ENCODE measurements at regions not wholly inside any gene's neighbourhood (a gene's known extent, or its start where the extent isn't known, plus 50 kb on each side); places are given as distances from the start of the nearest gene placed in this dataset.
"Not testable (repeated sequence)": the region's sequence is repeated elsewhere in the genome, so short reads cannot be mapped to it uniquely, and the experiment has no call there.

- no peak overlapping the region for H3K4me3 ChIP-seq (ENCODE audit: low read length)
- CTCF ChIA-PET = no interaction called here
- POLR2A ChIA-PET = no interaction called here
- Mint-ChIP-seq H3K4me1 (ENCODE audit: low read depth) (no peaks in the 10 kb centered on the region), H3K36me3 (ENCODE audit: low read depth) (no peaks in the 10 kb centered on the region), H3K27me3 (no peaks in the 10 kb centered on the region), H3K27ac (no peak overlapping the region), H3K4me3 (no peak overlapping the region), H3K9me3 (no peaks in the 10 kb centered on the region)
- ATAC-seq (ENCODE audit: poor library complexity) (no peak), DNase-seq (no peak)
- H3K4me1 ChIP-seq (ENCODE audit: insufficient read depth, low read length) = no peaks in the 10 kb centered on the region
- intact Hi-C loops (cut with DNase I, micrococcal nuclease) = no loop called here
- peaks cover 0 to 8% of the 10 kb centered on the region in 2 experiments for H3K9me3 ChIP-seq (ENCODE audit: control insufficient read depth in 1 of 2, insufficient read depth in 1 of 2, low read length in 2 of 2)
- no peaks in the 10 kb centered on the region for H3K36me3 ChIP-seq (ENCODE audit: insufficient read depth, low read length)
- no peak overlapping the region for H3K27ac ChIP-seq (ENCODE audit: low read depth in 1 of 2, low read length in 2 of 2)
- no peaks in the 10 kb centered on the region for H3K27me3 ChIP-seq (ENCODE audit: control insufficient read depth in 1 of 2, insufficient read depth in 2 of 2, low read length in 2 of 2)
- TF ChIP-seq CTCF (IDR thresholded peaks at IDR 0.05) = no peak
Measured at GRCh38 chrX:487836-488235, 101.1 kb upstream of the PPP2R3B start.

- no peak for DNase-seq
- Mint-ChIP-seq H3K4me3 (no peak overlapping the region), H3K36me3 (ENCODE audit: low read depth) (no peaks in the 10 kb centered on the region), H3K4me1 (ENCODE audit: low read depth) (no peaks in the 10 kb centered on the region), H3K9me3 (no peaks in the 10 kb centered on the region), H3K27ac (no peak overlapping the region), H3K27me3 (no peaks in the 10 kb centered on the region)
- Histone ChIP-seq H3K36me3 (ENCODE audit: insufficient read depth, low read length) (no peaks in the 10 kb centered on the region), H3K9me3 (ENCODE audit: control insufficient read depth in 1 of 2, insufficient read depth in 1 of 2, low read length in 2 of 2) (peaks cover 0 to 11% of the 10 kb centered on the region in 2 experiments), H3K4me3 (ENCODE audit: low read length) (no peak overlapping the region), H3K27me3 (ENCODE audit: control insufficient read depth in 1 of 2, insufficient read depth in 2 of 2, low read length in 2 of 2) (no peaks in the 10 kb centered on the region), H3K27ac (ENCODE audit: low read depth in 1 of 2, low read length in 2 of 2) (no peak overlapping the region), H3K4me1 (ENCODE audit: insufficient read depth, low read length) (no peaks in the 10 kb centered on the region)
- no peak for ATAC-seq (ENCODE audit: poor library complexity)
- ChIA-PET POLR2A (no interaction called here), CTCF (no interaction called here)
- TF ChIP-seq CTCF (IDR thresholded peaks at IDR 0.05) = no peak
- intact Hi-C loops (cut with DNase I, micrococcal nuclease) = no loop called here
Measured at GRCh38 chrX:489820-490219, 103.1 kb upstream of the PPP2R3B start.

GRCh38 chrX:497186-498014, 110.7 kb upstream of the PPP2R3B start:
- Mint-ChIP-seq H3K27me3 (peaks cover 31% of the 10 kb centered on the region), H3K9me3 (peaks cover 4% of the 10 kb centered on the region), H3K27ac (no peak overlapping the region), H3K4me3 (no peak overlapping the region), H3K36me3 (ENCODE audit: low read depth) (no peaks in the 10 kb centered on the region), H3K4me1 (ENCODE audit: low read depth) (no peaks in the 10 kb centered on the region)
- no peak for DNase-seq
- ChIA-PET POLR2A (no interaction called here), CTCF (no interaction called here)
- intact Hi-C loops (cut with DNase I, micrococcal nuclease) = no loop called here
- Histone ChIP-seq H3K36me3 (ENCODE audit: insufficient read depth, low read length) (no peaks in the 10 kb centered on the region), H3K27ac (ENCODE audit: low read depth in 1 of 2, low read length in 2 of 2) (no peak overlapping the region), H3K27me3 (ENCODE audit: control insufficient read depth in 1 of 2, insufficient read depth in 2 of 2, low read length in 2 of 2) (peaks cover 7 to 17% of the 10 kb centered on the region in 2 experiments), H3K9me3 (ENCODE audit: control insufficient read depth in 1 of 2, insufficient read depth in 1 of 2, low read length in 2 of 2) (peaks cover 0 to 53% of the 10 kb centered on the region in 2 experiments), H3K4me3 (ENCODE audit: low read length) (no peak overlapping the region), H3K4me1 (ENCODE audit: insufficient read depth, low read length) (no peaks in the 10 kb centered on the region)
- TF ChIP-seq CTCF (IDR thresholded peaks at IDR 0.05) = no peak
- no peak for ATAC-seq (ENCODE audit: poor library complexity)

GRCh38 chrX:498901-499300, 112.2 kb upstream of the PPP2R3B start:
- DNase-seq; H3K9me3 Mint-ChIP-seq; H3K4me1 ChIP-seq (ENCODE audit: insufficient read depth, low read length); H3K36me3 ChIP-seq (ENCODE audit: insufficient read depth, low read length); H3K4me3 Mint-ChIP-seq; H3K4me3 ChIP-seq (ENCODE audit: low read length); H3K4me1 Mint-ChIP-seq (ENCODE audit: low read depth); H3K27ac Mint-ChIP-seq; CTCF ChIA-PET; intact Hi-C loops (cut with DNase I, micrococcal nuclease); H3K36me3 Mint-ChIP-seq (ENCODE audit: low read depth); H3K27ac ChIP-seq (ENCODE audit: low read depth in 1 of 2, low read length in 2 of 2); POLR2A ChIA-PET; ATAC-seq (ENCODE audit: poor library complexity): not testable (repeated sequence)
- peaks cover 0 to 62% of the 10 kb centered on the region in 2 experiments for H3K9me3 ChIP-seq (ENCODE audit: control insufficient read depth in 1 of 2, insufficient read depth in 1 of 2, low read length in 2 of 2)
- peaks cover 36% of the 10 kb centered on the region for H3K27me3 Mint-ChIP-seq
- H3K27me3 ChIP-seq (ENCODE audit: control insufficient read depth in 1 of 2, insufficient read depth in 2 of 2, low read length in 2 of 2) = peaks cover 7 to 17% of the 10 kb centered on the region in 2 experiments

Measured in CD4-positive, alpha-beta T cell (primary cell).